ENCODE measurements at regions not wholly inside any gene's neighbourhood (a gene's known extent, or its start where the extent isn't known, plus 50 kb on each side); places are given as distances from the start of the nearest gene placed in this dataset.
"Not testable (repeated sequence)": the region's sequence is repeated elsewhere in the genome, so short reads cannot be mapped to it uniquely, and the experiment has no call there.

- no peak overlapping the region for H3K27ac ChIP-seq
- no peak for TF ChIP-seq CTCF (conservative IDR thresholded peaks at IDR 0.05)
Measured at GRCh38 chr4:64712590-64712989, 303.3 kb upstream of the TECRL start.

- H3K27ac ChIP-seq = no peak overlapping the region
- no peak for TF ChIP-seq CTCF (conservative IDR thresholded peaks at IDR 0.05)
Measured at GRCh38 chr4:64705989-64706388, 296.7 kb upstream of the TECRL start.

- no peak overlapping the region for H3K27ac ChIP-seq
- TF ChIP-seq CTCF (conservative IDR thresholded peaks at IDR 0.05) = no peak
Measured at GRCh38 chr4:64698171-64698570, 288.9 kb upstream of the TECRL start.

GRCh38 chr4:64682946-64683345 lies 273.7 kb upstream of the TECRL start:
- no peak overlapping the region for H3K27ac ChIP-seq
- no peak for TF ChIP-seq CTCF (conservative IDR thresholded peaks at IDR 0.05)

- no peak for TF ChIP-seq CTCF (conservative IDR thresholded peaks at IDR 0.05)
- H3K27ac ChIP-seq = no peak overlapping the region
Measured at GRCh38 chr4:64682481-64682880, 273.2 kb upstream of the TECRL start.

GRCh38 chr4:64673121-64673520 lies 263.9 kb upstream of the TECRL start:
- H3K27ac ChIP-seq = not testable (repeated sequence)

- H3K27ac ChIP-seq = no peak overlapping the region
- no peak for TF ChIP-seq CTCF (conservative IDR thresholded peaks at IDR 0.05)
Measured at GRCh38 chr4:64670647-64671046, 261.4 kb upstream of the TECRL start.

- no peak for TF ChIP-seq CTCF (conservative IDR thresholded peaks at IDR 0.05)
- H3K27ac ChIP-seq = no peak overlapping the region
Measured at GRCh38 chr4:64643841-64644240, 234.6 kb upstream of the TECRL start.

Measured in VCaP (cell line).